Superior temporal gyrus (tissue), 1 donor: ENCODE measurements at regions not wholly inside any gene's neighbourhood (a gene's known extent, or its start where the extent isn't known, plus 50 kb on each side); places are given as distances from the start of the nearest gene placed in this dataset.

Experiments
- DNase-seq: peaks from one replicate; pipeline ENCODE4 v3.0.0-alpha.2; 2016; ENCODE audit errors: extremely low spot score

- no peak for DNase-seq
Measured at GRCh38 chr4:115803825-115804224, 690.4 kb upstream of the NDST4 start.

- no peak for DNase-seq
Measured at GRCh38 chr4:115790812-115791211, 677.4 kb upstream of the NDST4 start.

- DNase-seq: no peak
Measured at GRCh38 chr4:115781528-115782146, 668.2 kb upstream of the NDST4 start.

- DNase-seq: no peak
Measured at GRCh38 chr4:115780835-115781234, 667.4 kb upstream of the NDST4 start.

- no peak for DNase-seq
Measured at GRCh38 chr4:115780268-115780667, 666.8 kb upstream of the NDST4 start.

GRCh38 chr4:115770046-115770543 lies 656.7 kb upstream of the NDST4 start:
- DNase-seq: no peak

GRCh38 chr4:115769396-115769795 lies 656.0 kb upstream of the NDST4 start:
- DNase-seq: no peak

GRCh38 chr4:115763051-115763450 lies 649.6 kb upstream of the NDST4 start:
- DNase-seq: no peak

- DNase-seq: no peak
Measured at GRCh38 chr4:115759231-115759630, 645.8 kb upstream of the NDST4 start.

- no peak for DNase-seq
Measured at GRCh38 chr4:115749404-115749803, 636.0 kb upstream of the NDST4 start.

- DNase-seq: no peak
Measured at GRCh38 chr4:115740806-115741205, 627.4 kb upstream of the NDST4 start.

- no peak for DNase-seq
Measured at GRCh38 chr4:115729739-115730266, 616.4 kb upstream of the NDST4 start.

- DNase-seq: no peak
Measured at GRCh38 chr4:115723621-115724020, 610.2 kb upstream of the NDST4 start.

GRCh38 chr4:115720611-115721010 lies 607.2 kb upstream of the NDST4 start:
- DNase-seq: no peak

- no peak for DNase-seq
Measured at GRCh38 chr4:115711575-115711974, 598.2 kb upstream of the NDST4 start.

GRCh38 chr4:115688961-115689360 lies 575.5 kb upstream of the NDST4 start:
- DNase-seq: no peak

- DNase-seq: no peak
Measured at GRCh38 chr4:115687052-115687755, 573.8 kb upstream of the NDST4 start.

- no peak for DNase-seq
Measured at GRCh38 chr4:115678425-115678941, 565.1 kb upstream of the NDST4 start.

GRCh38 chr4:115675719-115676118 lies 562.3 kb upstream of the NDST4 start:
- no peak for DNase-seq

- DNase-seq: no peak
Measured at GRCh38 chr4:115674485-115674884, 561.1 kb upstream of the NDST4 start.

GRCh38 chr4:115671581-115671980 lies 558.2 kb upstream of the NDST4 start:
- no peak for DNase-seq

- DNase-seq: no peak
Measured at GRCh38 chr4:115670930-115671329, 557.5 kb upstream of the NDST4 start.

- no peak for DNase-seq
Measured at GRCh38 chr4:115668396-115668795, 555.0 kb upstream of the NDST4 start.
